Muscle of arm (tissue), 1 donor: ENCODE measurements at regions not wholly inside any gene's neighbourhood (a gene's known extent, or its start where the extent isn't known, plus 50 kb on each side); places are given as distances from the start of the nearest gene placed in this dataset.

Source experiments
- DNase-seq: peaks from one replicate; pipeline ENCODE4 v3.0.0-alpha.2; 2013

DNA sequence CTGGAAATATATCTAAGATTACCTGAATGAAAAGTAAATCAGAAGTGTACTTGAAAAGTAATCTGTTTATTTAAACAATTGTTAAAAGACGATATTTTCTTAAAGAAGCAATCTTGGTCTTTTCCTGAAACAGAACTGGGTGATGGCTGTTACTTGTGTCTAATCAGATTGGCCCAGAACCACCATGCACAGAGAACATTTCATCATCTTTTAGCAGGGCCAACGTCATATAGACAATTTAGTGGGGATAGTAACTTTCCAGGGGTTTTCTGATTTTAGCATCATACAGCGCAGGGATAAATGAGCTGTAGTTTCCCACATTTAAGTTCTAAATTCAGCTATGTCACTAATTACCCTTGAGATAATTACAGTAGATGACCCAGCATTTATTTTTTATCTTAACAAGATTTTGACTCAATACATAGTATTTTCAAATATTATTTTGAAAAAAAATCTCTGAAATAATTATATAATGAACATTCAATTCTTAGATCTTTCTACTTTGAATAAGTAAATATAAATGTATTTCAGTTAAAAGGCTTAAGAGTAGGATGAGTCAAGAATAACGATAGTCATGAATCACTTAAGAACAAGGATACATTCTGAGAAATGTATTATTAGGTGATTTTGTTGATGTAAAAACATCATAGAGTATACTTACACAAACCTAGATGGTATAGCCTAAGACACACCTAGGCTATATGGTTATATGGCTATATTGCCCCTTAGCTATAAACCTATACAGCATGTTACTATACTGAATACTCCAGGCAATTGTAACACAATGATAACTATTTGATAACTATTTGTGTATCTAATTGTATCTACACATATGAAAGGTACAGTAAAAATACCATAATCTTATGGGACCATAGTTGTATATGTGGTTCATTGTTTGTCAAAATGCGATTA lies 103.8 kb upstream of the MME start:
- DNase-seq: no peak

- no peak for DNase-seq
Observed at GRCh38 chr3:154973851-154974250, 106.3 kb upstream of the MME start.

DNA sequence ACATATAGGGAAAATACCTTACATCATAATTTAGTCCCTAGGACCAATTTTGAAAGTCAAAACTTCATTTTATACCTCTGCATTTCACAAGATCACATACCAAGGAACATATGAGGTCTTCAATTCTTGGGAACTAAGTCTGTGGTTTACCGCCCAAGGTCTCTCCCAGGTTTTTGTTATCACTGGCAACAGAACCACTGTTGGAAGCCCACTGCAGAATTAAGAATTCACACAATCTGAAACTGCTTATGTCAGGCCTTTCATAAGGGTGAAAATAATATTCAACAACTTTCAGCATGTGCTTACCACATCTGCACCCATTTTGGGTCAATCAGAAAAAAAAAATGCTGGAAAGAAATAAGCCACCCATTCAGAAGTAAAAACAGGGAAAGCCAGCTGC lies 107.2 kb upstream of the MME start:
- no peak for DNase-seq

DNA sequence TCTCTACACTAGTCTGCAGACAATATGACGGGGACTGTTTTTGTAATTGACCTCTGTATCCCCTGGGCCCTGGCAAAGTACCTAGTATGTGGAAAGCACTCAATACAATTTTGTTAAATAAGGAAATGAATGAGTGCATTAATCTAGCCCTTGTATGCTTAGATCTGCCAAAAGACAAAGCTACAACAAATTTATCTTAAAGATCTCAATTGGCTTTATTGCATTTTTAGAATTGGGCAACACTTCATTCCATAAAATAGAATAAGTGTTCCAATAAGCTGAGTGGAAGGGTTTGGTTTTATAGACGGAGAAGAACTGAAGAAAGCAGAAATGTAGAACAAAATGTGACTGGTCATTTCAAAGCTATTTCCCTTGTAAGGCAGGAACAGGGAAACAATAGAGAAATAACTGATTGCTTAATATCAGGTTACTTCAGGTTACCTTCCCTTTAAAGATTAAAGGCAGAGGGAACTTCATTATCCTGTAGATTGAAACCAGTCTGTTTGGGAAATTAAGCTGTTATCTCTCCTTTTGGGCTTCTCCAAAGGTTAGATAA lies 108.3 kb upstream of the MME start:
- no peak for DNase-seq

GRCh38 chr3:154971341-154971740 lies 108.8 kb upstream of the MME start:
- DNase-seq: peak; percentile 16

- no peak for DNase-seq
Observed at GRCh38 chr3:154970797-154971196, 109.3 kb upstream of the MME start.

DNA sequence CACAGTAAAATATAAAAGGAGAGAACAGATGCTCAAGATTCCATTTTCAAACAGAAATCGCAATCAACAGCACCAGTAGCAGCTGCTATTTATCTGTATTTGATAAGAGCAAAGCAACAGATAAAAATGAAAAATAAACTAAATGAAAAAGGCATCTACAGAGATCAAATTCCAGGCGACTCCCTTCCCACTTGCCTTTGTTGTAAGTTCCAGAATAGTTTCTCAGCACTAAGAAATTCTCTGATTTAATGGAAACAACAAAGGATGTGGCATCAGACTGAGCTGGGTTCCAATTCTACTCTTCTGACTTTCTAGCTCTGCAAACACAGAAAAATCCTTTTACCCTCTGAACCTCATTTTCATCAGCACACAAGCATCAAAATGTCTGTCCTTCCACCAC lies 110.8 kb upstream of the MME start:
- no peak for DNase-seq

DNA sequence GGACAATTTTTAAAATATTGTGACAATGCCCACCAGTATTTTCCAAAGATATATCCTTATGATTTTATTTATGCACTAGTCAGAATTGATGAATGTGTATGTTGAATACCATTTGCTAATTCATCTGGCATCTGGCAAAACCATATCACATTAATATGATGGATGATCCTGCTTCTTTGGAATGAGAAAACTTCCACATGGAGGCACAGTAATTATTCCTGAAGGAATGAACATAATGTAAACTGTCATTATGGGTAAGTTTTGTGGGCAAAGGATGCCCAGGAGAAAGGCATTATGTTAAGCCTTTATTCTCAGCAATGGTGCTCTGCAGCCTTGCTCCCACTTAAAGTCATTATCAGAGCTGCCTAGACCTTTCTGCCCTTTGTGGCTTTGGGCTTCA lies 113.0 kb upstream of the MME start:
- no peak for DNase-seq

DNA sequence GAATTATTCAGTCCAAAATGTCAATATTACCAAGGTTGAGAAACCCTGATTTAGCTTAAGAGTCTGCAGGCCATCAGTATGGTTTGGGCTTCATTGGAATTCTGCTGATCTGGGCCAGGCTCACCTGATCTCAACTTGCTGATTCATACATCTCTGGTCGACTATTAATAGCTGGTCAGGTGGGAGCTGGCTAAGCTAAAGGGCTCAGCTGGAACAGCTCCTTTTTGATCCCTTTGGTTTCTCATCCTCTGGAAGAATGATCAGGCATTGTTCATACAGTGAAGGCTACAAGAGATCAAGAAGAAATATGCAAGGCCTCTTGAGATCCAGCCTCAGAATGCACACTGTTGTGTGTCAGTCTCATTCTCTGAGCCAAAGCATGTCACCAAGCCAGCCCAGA lies 123.3 kb upstream of the MME start:
- no peak for DNase-seq

GRCh38 chr3:154955907-154956533 lies 124.1 kb upstream of the MME start:
- DNase-seq: no peak

DNA sequence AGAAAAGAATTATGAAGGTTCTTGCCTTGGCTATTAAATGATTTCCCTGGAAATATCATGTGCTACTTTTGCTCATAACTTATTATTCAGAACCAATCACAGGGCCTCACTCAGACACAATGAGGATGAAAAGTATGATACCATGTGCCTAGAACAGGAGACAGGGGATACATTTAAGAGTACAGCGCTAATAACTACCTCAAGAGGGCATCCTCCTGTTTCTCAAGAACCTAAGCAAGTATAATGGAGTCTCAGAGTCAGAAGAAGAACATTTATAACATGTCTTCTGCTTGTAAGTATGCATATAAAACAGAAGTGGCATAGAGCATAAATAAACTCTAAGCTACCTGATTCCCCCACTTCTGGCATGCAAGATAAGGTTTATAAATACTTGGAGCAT lies 125.4 kb upstream of the MME start:
- no peak for DNase-seq

- DNase-seq: no peak
Observed at GRCh38 chr3:154953538-154953937, 126.6 kb upstream of the MME start.

DNA sequence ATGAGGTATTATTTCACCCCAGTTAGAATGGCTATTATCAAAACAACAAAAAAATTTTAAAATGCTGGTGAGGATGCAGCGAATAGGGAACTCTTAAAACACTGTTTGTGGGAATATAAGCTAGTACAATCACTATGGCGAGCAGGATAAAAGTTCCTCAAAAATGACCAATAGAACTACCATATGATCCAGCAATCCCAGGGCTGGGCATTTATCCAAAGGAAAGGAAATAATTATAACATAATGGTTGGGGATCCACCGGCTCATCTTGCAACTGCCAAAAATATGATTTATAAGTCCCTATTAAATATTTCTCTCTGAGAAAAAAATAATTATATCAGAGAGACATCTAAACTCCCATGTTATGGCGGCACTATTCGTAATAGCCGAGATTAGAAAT lies 127.6 kb upstream of the MME start:
- DNase-seq: no peak

DNA sequence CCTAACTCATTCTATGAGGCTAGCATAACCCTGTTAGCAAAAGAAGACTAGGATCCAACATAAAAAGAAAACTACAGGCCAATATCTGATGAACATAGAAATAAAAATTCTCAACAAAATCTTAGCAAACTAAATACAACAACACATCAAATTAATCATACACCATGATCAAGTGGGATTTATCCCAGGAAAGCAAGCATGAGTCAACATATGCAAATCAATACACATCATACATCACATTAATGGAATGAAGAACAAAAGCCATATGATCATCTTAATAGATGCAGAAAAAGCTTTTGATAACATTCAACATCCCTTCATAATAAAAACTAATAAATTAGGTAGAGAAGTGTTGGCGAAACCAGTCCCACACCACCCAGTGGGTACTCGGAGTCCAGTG lies 136.1 kb upstream of the MME start:
- DNase-seq: no peak

- DNase-seq: no peak
Observed at GRCh38 chr3:154942827-154943226, 137.3 kb upstream of the MME start.

DNA sequence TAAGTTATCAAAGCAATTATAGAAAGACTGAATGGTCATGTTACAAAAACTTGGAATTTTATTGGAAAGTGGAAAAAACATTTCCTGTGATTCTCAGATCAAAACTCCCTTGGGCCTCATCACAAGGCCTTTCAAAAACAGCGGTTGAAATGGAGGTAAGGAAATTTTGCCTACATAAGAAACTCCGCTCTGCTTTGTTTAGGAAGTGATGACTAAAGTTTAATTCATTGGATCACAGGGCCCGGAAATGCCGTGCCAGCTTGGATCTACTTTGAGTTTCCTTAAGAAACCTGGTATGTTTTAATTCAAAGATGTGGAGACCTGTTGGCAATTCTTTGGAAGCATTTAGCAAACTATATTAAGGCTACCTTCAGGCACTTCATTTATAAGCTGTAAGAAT lies 143.9 kb upstream of the MME start:
- DNase-seq: no peak

- DNase-seq: no peak
Observed at GRCh38 chr3:154933581-154933980, 146.5 kb upstream of the MME start.

DNA sequence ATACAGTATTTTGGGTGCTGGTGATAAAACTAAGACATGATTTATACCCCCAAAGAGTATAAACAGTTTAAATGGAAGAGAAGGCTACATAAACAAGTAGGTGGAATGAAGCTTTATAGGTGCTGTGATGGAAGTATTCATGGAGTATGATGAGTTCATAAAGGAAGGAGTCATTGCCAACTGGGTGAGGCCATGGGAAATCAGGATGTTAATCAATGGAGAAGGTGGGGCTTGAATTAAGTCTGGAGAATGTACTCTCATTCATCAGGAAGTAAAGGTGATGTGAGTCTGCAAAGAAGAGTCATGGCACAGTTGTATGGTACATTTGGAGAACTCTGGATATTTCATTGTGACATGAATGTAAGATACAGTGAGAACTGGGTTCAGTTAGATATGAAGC lies 147.5 kb upstream of the MME start:
- DNase-seq: no peak

DNA sequence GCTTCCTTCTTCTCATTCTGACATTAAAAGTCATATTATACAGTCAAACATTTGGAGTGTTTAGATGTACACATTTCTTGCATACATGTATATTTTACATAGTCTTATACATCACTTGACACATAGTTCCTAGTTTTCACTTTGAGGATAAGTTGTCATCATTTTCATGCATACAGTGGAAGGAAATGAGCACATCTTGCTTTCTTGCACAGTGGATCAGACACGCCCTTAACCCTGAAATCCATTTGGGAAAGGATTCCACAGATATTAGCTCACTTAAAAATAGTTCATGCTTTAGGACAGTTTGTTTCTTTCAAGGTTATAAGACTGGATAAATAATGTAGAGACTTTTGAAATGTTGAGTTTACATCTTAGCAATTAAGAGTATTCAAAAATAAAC lies 148.6 kb upstream of the MME start:
- peak; percentile 49 for DNase-seq

- no peak for DNase-seq
Observed at GRCh38 chr3:154926721-154927120, 153.4 kb upstream of the MME start.

DNA sequence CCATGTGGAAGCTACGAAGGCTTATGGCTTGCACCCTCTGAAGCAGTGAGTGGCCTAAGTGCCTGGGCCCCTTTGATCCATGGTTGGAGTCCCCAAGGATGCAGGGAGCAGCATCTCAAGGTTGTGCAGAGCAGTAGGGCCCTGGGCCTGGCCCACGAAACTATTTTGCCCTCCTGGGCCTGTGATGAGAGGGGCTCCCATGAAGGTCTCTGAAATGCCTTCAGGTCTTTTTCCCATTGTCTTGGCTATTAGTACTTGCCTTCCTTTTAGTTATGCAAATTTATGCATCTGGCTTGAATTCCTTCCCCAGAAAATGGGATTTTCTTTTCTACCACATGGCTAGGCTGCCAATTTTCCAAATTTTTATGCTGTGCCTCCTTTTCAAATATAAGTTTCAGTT lies 158.8 kb upstream of the MME start:
- DNase-seq: no peak

DNA sequence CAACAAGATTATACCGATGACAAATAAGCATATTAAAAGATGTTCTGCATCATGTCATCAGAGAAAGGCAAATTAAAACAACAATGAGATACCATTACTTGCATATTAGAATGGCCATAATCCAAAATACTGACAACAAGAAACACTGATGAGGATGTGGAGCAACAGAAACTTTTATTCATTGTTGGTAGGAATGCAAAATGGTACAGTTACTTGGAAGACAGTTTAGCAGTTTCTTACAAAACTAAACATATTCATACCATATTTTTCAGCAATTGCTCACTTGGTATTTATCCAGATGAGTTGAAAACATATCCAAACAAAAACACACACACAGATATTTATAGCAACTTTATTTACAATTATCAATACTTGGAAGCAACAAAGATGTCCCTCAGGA lies 160.9 kb upstream of the MME start:
- DNase-seq: no peak

- no peak for DNase-seq
Observed at GRCh38 chr3:154904328-154904727, 175.8 kb upstream of the MME start.
